ENCODE measurements at regions not wholly inside any gene's neighbourhood (a gene's known extent, or its start where the extent isn't known, plus 50 kb on each side); places are given as distances from the start of the nearest gene placed in this dataset.

DNA sequence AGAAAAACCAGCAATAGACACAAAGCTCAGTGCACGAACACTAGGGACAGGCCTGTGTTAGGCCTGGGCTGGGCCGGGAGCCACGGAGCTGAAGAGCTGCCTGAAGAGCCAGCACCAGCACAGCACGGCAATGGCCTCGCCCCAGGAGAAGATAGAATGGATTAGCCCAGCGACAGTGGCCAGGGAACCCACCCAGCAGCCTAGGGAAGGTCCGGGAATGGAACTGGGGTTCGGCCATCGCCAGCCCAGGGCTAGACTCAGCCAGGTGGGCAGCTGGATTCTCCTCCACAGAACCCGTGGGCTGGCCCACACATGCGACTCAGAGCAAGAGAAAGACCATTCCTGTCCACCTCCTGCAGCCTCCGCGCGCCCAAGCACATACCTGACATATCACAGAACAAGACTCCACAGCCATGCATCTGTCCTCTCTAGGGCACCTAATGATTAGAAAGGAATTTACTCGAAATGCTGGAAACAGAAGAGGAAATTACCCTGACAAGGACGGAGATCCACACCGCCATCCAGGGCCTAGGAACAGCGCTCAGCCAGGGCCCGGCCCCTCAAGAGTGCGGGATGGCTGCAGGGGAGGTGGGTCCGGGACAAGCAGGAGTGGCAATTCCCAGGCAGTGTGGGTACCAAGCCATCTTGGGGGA lies 82.8 kb downstream of the TMEM18 start:
- TF ChIP-seq ZFP30 (CRISPR knock-in tag; IDR thresholded peaks at IDR 0.05) (no peak), TCF4 (CRISPR knock-in tag; IDR thresholded peaks at IDR 0.05; ENCODE audit: borderline replicate concordance) (no peak)
